ENCODE measurements at regions not wholly inside any gene's neighbourhood (a gene's known extent, or its start where the extent isn't known, plus 50 kb on each side); places are given as distances from the start of the nearest gene placed in this dataset.

DNA sequence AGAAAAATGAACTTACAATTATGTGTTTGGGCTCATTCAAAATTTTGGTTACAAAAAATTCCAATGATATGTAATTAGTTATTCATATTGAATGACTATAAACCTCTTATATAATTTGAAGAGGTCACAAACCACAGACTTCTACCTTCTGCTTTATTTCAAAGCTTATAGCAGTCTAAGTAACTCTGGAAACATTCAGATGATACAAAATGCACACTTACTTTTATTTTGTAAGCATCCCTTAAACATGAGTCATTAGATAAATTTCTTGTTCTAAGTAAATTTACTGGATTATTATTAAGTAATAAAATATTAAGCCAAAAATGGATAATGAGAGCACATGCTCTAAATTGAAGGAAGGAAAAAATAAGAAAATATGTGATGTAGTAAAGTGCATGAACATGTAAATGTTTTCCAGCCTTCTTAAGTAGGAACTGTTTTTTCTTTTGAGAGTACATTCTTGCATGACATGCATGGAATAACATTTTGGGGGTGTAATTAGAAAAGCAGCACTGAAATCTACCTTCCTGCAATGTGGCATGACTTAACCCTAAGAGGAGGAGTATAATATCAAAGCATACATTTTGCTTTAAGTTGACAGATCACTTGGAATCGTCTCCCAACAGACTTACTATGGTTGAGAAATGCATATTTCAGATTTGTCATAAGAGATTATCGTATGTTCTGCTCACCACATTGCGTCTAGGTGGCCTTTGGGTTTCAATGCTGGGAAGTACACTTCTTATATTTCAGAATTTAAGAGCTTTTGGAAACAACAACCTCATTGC, 372.7 kb upstream of the HSF2 start:
- FAIRE-seq = no peak

DNA sequence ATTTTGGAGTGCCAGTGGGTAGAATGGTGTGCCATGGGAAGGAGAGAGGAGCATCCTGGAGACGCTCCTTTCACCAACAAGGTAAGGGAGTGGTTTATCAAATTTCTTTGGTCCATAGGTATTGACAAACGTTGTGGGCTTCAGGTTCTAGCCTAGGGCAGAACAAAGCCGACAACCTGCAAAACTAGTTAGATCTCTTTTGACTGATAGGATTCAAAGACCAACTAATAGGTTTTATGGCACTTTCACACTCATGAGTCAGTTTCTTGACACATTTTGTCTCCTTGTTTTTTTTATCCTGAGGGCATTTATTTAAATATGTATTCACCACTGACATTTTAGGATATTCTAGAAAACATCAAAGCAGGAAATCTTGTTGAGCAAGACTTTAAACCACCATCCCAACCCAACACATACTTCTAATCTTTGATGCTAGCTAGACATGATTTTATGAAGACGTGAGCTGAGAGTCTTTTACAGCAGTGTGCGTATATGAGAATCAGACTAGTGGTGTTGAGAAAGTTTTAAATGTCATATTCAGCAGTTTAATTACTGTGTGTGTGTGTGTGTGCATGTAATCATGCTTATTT, 370.4 kb upstream of the HSF2 start:
- FAIRE-seq = no peak

DNA sequence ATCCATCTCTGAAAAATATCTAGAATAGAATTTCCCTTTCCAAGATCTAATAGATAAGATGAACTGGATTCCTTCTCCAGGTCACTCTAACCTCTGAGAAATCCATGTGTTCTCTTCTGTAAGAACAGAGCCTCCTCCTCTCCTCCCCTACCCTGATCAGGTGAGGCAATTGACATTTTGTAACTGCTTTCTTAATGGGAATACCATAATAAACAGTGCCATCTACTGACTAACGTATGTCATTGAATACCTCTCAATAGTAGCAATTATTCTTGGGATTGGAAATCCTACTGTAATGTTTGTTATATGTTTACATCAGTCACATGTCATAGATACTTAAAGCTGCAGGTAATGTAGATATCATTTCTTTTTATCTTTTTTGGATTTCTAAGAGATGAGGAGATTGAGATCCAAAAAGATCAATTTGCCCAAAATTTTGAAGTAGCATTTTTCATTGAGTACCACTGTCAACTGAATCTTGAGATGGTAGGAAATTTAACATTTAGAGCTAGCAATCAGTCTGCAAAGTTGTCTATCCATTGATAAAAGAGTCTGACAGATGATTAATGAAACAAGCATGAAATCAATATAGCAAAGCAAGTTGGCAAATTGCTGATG, 365.8 kb upstream of the HSF2 start:
- FAIRE-seq = peak; percentile 77

DNA sequence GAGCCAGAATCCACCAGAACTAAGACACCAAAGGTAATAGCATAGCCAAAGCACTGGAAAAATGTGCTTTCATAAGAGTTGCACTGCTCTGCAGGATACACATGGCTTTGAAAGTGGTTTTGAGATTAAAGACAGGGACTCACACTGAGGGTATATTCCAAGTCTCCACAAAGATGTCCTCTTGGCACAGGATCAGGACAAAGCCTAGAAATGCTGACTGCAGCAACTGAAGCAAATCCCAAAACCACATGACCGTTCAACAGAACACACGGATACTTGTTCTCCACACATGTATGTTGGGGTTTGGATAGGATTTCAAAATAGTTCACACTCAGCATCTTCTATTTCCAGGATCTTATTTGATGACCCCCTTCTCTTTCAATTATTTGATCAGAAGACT, 364.3 kb upstream of the HSF2 start:
- no peak for FAIRE-seq

DNA sequence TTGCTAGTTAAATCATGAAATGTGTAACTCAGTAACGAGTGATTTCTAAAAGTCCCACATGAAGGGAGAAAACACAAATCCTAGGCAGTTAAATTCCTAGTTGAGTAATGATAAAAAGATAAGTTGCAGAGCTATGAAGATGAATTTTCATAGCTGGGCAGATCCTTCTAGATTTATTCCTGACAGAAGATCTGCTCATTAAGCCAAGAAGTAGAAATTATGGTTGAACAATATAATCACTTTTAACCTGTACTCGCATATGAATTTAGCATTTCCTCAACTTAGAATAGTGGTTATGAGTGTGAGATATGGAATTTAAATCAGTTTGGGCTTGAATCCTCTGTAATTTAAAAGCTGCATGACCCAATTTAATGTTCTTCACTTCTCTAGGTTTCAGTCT, 359.2 kb upstream of the HSF2 start:
- FAIRE-seq = no peak

DNA sequence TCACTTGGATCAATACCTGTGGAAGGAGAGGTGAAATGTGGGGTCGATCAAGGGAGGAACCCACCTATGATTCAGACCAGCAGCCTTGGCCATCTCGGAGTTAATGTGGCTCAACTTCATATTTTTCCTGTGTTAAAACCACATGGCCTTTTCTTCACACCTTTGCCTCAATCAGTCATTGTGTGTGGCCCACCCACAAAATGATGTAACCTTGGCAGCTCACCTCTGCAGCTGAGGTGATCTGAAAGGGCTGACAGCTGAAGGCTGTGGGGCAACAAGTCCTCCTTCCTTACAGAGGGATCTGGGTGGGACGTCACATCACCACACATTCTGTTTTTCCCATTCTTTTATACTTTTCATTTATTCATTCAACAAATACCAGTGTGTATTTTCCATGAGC, 357.1 kb upstream of the HSF2 start:
- no peak for FAIRE-seq

- no peak for FAIRE-seq
These were observed 356.3 kb upstream of the HSF2 start for GRCh38 chr6:122042960-122043735.

- FAIRE-seq = no peak
These were observed 350.9 kb upstream of the HSF2 start for GRCh38 chr6:122048570-122048969.

DNA sequence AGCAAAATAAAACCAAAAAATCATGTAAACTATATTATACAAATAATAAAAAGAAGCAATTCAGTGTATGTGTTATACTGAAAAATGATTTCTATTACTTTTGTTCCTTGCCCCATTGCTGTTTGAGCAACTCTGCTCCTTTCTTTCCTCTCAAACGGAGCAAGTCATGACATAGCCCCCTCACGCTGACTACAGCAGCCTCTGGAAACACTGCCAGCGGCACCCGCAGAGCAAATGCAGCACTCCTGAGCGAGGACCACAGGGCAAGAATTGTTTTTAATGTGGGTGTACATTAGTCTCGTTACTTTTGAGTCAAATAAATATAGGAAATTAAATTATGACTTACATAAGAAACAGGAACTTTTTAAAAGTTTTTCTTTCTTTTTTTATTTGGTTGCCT, 350.1 kb upstream of the HSF2 start:
- FAIRE-seq = no peak

DNA sequence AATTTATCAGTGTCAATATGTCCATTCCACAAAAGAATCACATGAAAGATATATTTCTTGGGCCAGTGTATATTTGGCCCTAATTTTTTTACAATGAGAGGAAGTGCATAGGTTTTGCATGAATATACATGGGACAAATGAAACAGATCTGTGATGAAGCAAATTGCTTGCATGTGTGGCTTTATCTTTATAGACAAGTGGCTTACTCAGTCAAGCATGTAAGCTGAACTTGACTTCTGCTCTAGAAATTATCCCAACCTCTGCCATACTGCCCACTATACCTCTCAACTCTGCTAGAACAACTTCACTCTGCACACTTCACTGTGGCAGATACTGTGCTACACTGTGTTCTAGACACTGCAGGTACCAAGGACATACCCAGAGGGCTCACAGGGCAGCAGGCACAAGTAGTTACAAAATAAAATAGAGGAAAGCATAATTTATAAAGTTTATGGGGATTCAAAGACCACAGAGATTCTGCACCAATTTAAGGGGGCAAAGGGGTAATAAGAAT, 349.2 kb upstream of the HSF2 start:
- FAIRE-seq = no peak

GRCh38 chr6:122052346-122052900, 347.0 kb upstream of the HSF2 start:
- FAIRE-seq = no peak

DNA sequence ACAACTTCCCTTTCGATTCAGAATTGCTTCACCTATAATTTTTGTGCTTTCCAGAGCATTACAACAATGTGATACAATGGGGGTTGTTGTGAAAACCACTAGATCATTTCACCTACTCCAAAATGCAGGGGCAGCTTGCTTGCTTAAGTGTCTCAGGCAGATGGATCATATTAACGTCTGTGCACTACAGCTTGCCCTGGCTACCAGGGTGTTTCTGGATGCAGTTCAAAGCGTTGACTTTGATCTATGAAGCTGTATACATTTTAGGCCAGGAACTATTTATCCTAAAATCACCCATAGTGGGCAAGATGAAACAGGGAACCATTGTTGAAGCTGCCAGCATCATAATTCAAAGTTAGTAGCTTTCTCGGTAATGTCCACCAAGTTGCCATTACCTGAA, 339.5 kb upstream of the HSF2 start:
- no peak for FAIRE-seq

DNA sequence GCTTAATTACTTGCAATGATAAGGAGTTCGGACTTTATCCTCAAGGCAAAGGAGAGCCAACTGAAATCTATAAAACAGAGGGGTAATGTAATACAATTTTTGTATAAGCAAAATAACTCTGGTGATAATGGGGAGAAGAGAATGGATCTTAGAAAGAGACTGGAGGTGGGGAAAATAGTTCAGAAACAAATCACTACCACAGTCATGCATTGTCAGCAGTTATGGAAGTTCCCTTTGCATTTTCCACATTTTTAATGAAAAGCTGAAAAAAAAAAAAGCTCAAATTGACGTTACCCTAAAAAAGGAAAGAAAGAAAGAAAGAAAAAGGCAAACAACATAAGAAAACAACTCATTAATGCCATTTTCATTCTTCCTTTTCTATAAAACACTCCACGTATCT, 337.6 kb upstream of the HSF2 start:
- FAIRE-seq = no peak

- no peak for FAIRE-seq
These were observed 336.4 kb upstream of the HSF2 start for GRCh38 chr6:122063076-122063475.

DNA sequence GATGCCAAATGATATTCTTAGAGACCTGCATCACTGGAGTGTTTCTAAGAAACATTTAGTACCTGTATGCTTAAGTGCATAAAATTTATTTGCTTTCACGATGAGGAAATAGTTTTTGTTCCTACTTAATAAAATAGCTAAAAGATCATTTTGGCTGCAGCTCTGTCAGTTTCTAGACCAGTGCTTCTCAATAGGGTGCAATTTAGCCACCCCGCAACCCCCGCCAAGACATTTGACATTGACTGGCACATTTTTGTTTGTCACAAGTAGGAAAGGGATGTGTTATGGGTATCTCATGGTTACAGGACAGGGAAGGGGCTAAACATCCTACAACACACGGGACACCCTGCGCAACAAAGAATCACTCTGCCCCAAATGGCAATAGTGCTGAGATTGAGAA, 335.7 kb upstream of the HSF2 start:
- FAIRE-seq = no peak

GRCh38 chr6:122066200-122066599, 333.3 kb upstream of the HSF2 start:
- no peak for FAIRE-seq

GRCh38 chr6:122068291-122068769, 331.1 kb upstream of the HSF2 start:
- no peak for FAIRE-seq

DNA sequence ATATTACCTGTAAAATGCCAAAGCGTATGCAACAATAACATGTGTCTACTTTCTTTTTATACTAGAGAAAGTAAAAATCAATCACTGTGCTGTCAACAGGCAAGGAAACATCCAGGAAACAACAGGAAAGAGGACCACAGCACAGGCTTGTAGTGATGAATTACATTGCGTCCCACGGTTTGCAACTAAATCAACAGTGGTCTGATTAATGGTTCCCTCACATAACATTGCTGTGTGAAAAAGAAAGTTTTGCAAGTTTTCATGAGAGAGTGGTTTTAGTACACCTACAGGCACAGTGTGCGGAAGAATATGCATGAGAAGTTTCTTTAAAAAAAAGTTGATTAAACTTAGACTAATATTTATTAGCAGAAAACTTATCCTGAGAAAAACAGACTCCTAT, 329.5 kb upstream of the HSF2 start:
- no peak for FAIRE-seq

DNA sequence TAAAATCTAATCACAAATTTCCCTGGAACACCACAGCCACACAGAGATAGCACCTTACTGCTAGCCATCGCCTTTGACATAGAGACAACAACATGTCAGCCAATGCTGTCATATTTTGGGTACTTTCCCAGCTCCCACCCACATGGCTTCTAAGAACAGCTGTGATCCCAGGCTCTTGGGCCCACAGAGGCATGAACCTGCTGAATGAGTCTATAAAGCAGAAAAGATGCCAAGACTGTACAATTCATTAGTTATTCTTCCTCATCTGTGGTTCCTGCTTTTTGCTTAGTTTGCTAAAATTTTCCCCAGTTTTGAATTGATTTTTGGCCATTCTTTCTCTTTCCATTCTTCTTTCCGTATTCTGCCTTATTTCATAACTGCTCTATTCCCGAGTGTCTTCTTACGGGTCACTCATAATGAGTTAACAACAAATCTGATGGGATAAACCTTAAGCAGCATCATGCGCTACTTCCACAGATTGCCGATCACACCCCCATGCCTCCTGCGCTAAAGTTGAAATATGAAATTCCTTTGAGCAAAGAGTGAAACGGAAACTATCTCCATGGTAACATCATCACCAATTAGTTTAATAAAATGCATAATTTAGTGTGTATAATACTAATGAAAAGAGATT, 327.3 kb upstream of the HSF2 start:
- FAIRE-seq = no peak

DNA sequence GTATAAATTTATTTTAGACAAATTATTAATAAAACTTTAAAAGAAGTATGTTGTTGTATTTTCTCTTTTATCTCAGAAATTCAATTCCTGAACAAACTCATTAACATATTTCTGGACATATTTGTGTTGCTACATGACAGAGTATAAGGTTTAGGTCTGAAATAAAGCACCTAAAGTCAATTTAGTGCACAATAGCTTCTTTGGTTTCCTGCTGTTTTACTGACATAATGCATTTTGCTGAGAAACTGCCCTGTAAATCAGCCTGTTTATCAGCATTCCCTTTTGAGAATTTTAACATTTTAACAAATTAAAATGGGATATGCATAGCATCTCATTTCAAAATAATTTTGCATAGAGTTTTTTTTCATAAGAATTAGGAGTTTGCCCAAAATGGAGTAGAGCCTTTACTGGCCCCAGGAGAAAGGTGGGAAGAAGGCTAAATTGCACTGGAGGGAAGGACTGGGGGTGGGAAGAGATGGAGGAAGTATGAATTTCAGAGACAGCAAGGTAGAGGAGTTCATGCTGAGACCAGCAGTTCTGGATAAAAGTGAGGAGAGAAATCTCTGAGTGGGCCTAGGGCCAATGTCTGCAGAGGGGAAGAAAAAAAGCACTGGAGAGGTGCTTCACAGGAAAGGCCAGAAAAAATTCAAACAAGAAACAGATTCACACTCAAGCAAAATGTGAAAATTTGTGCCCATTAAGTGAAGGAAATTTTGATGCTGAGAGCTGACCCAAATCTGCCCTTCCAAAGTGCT, 324.2 kb upstream of the HSF2 start:
- FAIRE-seq = no peak

GRCh38 chr6:122075917-122076316, 323.5 kb upstream of the HSF2 start:
- FAIRE-seq = no peak

- FAIRE-seq = no peak
These were observed 321.8 kb upstream of the HSF2 start for GRCh38 chr6:122077603-122078002.
